GM23338 (cell line): ENCODE measurements at regions not wholly inside any gene's neighbourhood (a gene's known extent, or its start where the extent isn't known, plus 50 kb on each side); places are given as distances from the start of the nearest gene placed in this dataset.

Source experiments
- ATAC-seq: fragments of 200-7000 bp; cut with Tn5 transposase; 3 replicates; pipeline ENCODE4 v1.9.1; 2020
- DNase-seq: peaks from one replicate; pipeline ENCODE4 v3.0.0-alpha.2; 2015; ENCODE audit warnings: low spot score
- H2AFZ ChIP-seq: fragments of 200-600 bp; sonication (generic); 2 replicates; pipeline ENCODE4 v1.8.0; 2016; ENCODE audit warnings: antibody characterized with exemption, mild to moderate bottlenecking, moderate library complexity
- H3F3A ChIP-seq: fragments of 200-600 bp; sonication (generic); replicated peaks from 2 replicates; pipeline ENCODE4 v1.8.0; 2017; ENCODE audit warnings: antibody characterized with exemption, mixed run types, low read depth
- H3K27ac ChIP-seq: fragments of 200-600 bp; sonication (generic); 2 replicates; pipeline ENCODE4 v1.6.1; 2016; ENCODE audit warnings: low read depth
- H3K27me3 ChIP-seq: fragments of 200-600 bp; sonication (generic); 2 replicates; pipeline ENCODE4 v1.8.0; 2016; ENCODE audit warnings: mild to moderate bottlenecking, mixed run types, moderate library complexity; ENCODE audit not compliant: insufficient read depth
- H3K36me3 ChIP-seq: fragments of 200-600 bp; sonication (generic); 2 replicates; pipeline ENCODE4 v1.8.0; 2016; ENCODE audit warnings: mild to moderate bottlenecking; ENCODE audit not compliant: insufficient read depth
- H3K4me1 ChIP-seq: fragments of 200-600 bp; sonication (generic); 2 replicates; pipeline ENCODE4 v1.8.0; 2016; ENCODE audit warnings: mild to moderate bottlenecking, moderate library complexity; ENCODE audit not compliant: insufficient read depth
- H3K4me2 ChIP-seq: fragments of 200-600 bp; sonication (generic); 2 replicates; pipeline ENCODE4 v1.7.1; 2017; ENCODE audit warnings: mixed run types
- H3K4me3 ChIP-seq: fragments of 200-600 bp; sonication (generic); 2 replicates; pipeline ENCODE4 v1.6.1; 2016; ENCODE audit warnings: mixed run types
- H3K79me2 ChIP-seq: fragments of 200-600 bp; sonication (generic); replicated peaks from 2 replicates; pipeline ENCODE4 v1.8.0; 2017; ENCODE audit warnings: mild to moderate bottlenecking; ENCODE audit not compliant: insufficient read depth
- H3K9me2 ChIP-seq: fragments of 200-600 bp; sonication (generic); 2 replicates; pipeline ENCODE4 v1.8.0; 2017; ENCODE audit not compliant: insufficient read depth
- H4K20me1 ChIP-seq: fragments of 200-600 bp; sonication (generic); replicated peaks from 2 replicates; pipeline ENCODE4 v1.8.0; 2017; ENCODE audit warnings: mild to moderate bottlenecking; ENCODE audit not compliant: insufficient read depth
- H3K27ac Mint-ChIP-seq: 2 replicates; pipeline ENCODE4 v1.8.0; 2020; ENCODE audit warnings: inconsistent platforms, mild to moderate bottlenecking, moderate library complexity, mixed read lengths
- H3K27me3 Mint-ChIP-seq: 3 replicates; pipeline ENCODE4 v1.8.0; 2022; ENCODE audit warnings: low read depth, mild to moderate bottlenecking, moderate library complexity, mixed read lengths, inconsistent platforms; ENCODE audit not compliant: insufficient read depth, poor library complexity
- H3K36me3 Mint-ChIP-seq: 3 replicates; pipeline ENCODE4 v1.8.0; 2021; ENCODE audit warnings: low read depth, mild to moderate bottlenecking, inconsistent platforms, moderate library complexity, mixed read lengths
- H3K4me1 Mint-ChIP-seq: 3 replicates; pipeline ENCODE4 v1.8.0; 2020; ENCODE audit warnings: mild to moderate bottlenecking, inconsistent platforms, mixed read lengths
- H3K4me3 Mint-ChIP-seq: 3 replicates; pipeline ENCODE4 v1.8.0; 2021; ENCODE audit warnings: moderate library complexity, mild to moderate bottlenecking, inconsistent platforms, mixed read lengths
- H3K9me3 Mint-ChIP-seq: 3 replicates; pipeline ENCODE4 v1.8.0; 2020; ENCODE audit warnings: moderate library complexity, mild to moderate bottlenecking, inconsistent platforms, mixed read lengths
- CTCF ChIP-seq, 2 experiments: fragments of 200-600 bp in 1 of 2; sonication (generic) in 1 of 2; conservative IDR thresholded peaks; 2 replicates each; pipeline versions ENCODE4 v1.5.1 to v1.6.1; 2016 to 2017; ENCODE audit warnings: antibody characterized with exemption in 2 of 2, low read depth in 2 of 2, mild to moderate bottlenecking in 2 of 2, moderate library complexity in 1 of 2
- EZH2 ChIP-seq: fragments of 200-600 bp; sonication (generic); IDR thresholded peaks from one replicate; pipeline ENCODE4 v1.8.0; 2017; ENCODE audit warnings: antibody characterized with exemption, mild to moderate bottlenecking, low read depth; ENCODE audit not compliant: unreplicated experiment
- EZH2phosphoT487 ChIP-seq: fragments of 200-600 bp; sonication (generic); IDR thresholded peaks from one replicate; pipeline ENCODE4 v1.8.1; 2018; ENCODE audit warnings: antibody characterized with exemption; ENCODE audit not compliant: unreplicated experiment
- JUNB ChIP-seq: IDR thresholded peaks from one replicate; pipeline ENCODE4 v1.6.1; 2016; ENCODE audit warnings: antibody characterized with exemption; ENCODE audit not compliant: unreplicated experiment
- POLR2AphosphoS5 ChIP-seq: IDR thresholded peaks from 2 replicates; pipeline ENCODE4 v1.6.1; 2016; ENCODE audit warnings: antibody characterized with exemption, low read depth
- ZNF331 ChIP-seq: fragments of 250-450 bp; sonication (Bioruptor Pico); IDR thresholded peaks from 2 replicates; pipeline ENCODE4 v1.5.0; 2020; ENCODE audit warnings: low read depth, mild to moderate bottlenecking, moderate library complexity
- TF ChIP-seq, protein P1 (sequence below): IDR thresholded peaks from 2 replicates; pipeline ENCODE4 v1.6.1; 2016; ENCODE audit warnings: antibody characterized with exemption
- TF ChIP-seq, protein P2 (sequence below): IDR thresholded peaks from one replicate; pipeline ENCODE4 v1.6.1; 2018; ENCODE audit warnings: antibody characterized with exemption; ENCODE audit not compliant: unreplicated experiment

DNA sequence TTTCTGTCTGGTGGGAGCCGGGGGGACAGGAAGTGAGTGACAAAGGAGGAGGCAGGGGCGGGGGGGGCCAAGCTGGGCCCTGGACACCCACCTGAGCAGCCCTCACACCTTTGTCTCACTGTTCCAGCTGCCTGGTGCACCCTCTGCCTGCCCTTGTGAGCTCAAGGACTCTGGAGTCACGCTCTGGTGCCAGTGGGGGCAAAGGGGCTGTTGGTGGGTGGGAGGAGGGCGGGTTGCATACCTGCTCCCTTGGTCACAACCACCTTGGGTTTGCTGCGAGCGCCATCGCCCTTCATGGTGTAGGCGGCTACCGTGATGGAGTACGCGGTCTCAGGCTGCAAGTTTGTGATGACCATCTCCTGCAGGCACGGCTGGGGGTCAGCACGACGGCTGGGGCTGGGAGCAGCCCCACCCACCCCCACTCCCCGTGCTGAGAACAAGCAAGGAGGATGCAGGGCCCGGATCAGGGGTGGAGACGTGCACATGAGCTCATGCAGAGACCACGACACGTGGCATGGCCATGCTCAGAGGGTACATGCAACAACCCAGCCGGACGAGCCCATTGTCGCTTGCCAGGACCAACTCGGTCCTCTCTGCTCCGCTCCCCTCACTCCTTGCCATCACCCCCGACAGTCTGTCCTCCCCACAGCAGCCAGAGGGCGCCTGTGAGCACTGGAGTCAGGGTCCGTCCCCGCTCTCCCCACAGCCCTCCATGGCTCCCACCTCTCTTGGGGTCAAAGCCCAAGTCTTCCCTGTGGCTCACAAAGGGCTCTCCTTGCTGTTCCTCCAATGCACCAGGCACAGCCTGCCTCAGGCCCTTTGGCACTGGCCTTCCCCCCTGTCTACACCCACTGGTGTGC is 114.9 kb downstream of the PTPRS start:
- Histone ChIP-seq H3K9me2 (no peaks in the 10 kb centered on the region), H3K4me1 (peaks cover 6% of the 10 kb centered on the region), H3K27ac (no peak overlapping the region), H3K27me3 (no peaks in the 10 kb centered on the region), H3K4me3 (no peak overlapping the region), H3K36me3 (peaks cover 10% of the 10 kb centered on the region; the same call in 1 of the 2 replicates), H4K20me1 (peaks cover 2% of the 10 kb centered on the region; the same call in 1 of the 2 replicates), H3K79me2 (no peaks in the 10 kb centered on the region), H2AFZ (no peak overlapping the region), H3F3A (peaks cover 6% of the 10 kb centered on the region), H3K4me2 (no peak overlapping the region)
- peaks cover 13% of the 10 kb centered on the region for H3K27me3 Mint-ChIP-seq
- TF ChIP-seq ZNF331 (CRISPR knock-in tag) (no peak), EZH2 (no peak), POLR2AphosphoS5 (no peak), JUNB (no peak), EZH2phosphoT487 (no peak), CTCF (conservative IDR thresholded peaks at IDR 0.05; ENCODE audit: low read depth in 2 of 2) (peak; percentile 68 to 92)
- TF ChIP-seq, protein P1, sequence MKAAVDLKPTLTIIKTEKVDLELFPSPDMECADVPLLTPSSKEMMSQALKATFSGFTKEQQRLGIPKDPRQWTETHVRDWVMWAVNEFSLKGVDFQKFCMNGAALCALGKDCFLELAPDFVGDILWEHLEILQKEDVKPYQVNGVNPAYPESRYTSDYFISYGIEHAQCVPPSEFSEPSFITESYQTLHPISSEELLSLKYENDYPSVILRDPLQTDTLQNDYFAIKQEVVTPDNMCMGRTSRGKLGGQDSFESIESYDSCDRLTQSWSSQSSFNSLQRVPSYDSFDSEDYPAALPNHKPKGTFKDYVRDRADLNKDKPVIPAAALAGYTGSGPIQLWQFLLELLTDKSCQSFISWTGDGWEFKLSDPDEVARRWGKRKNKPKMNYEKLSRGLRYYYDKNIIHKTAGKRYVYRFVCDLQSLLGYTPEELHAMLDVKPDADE = no peak
- TF ChIP-seq, protein P2, sequence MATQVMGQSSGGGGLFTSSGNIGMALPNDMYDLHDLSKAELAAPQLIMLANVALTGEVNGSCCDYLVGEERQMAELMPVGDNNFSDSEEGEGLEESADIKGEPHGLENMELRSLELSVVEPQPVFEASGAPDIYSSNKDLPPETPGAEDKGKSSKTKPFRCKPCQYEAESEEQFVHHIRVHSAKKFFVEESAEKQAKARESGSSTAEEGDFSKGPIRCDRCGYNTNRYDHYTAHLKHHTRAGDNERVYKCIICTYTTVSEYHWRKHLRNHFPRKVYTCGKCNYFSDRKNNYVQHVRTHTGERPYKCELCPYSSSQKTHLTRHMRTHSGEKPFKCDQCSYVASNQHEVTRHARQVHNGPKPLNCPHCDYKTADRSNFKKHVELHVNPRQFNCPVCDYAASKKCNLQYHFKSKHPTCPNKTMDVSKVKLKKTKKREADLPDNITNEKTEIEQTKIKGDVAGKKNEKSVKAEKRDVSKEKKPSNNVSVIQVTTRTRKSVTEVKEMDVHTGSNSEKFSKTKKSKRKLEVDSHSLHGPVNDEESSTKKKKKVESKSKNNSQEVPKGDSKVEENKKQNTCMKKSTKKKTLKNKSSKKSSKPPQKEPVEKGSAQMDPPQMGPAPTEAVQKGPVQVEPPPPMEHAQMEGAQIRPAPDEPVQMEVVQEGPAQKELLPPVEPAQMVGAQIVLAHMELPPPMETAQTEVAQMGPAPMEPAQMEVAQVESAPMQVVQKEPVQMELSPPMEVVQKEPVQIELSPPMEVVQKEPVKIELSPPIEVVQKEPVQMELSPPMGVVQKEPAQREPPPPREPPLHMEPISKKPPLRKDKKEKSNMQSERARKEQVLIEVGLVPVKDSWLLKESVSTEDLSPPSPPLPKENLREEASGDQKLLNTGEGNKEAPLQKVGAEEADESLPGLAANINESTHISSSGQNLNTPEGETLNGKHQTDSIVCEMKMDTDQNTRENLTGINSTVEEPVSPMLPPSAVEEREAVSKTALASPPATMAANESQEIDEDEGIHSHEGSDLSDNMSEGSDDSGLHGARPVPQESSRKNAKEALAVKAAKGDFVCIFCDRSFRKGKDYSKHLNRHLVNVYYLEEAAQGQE = no peak
- peaks cover 37% of the 10 kb centered on the region for H3K36me3 Mint-ChIP-seq
- DNase-seq (peak; percentile 75), ATAC-seq (peak; percentile 73)
- peaks cover 13% of the 10 kb centered on the region for H3K4me1 Mint-ChIP-seq
- H3K9me3 Mint-ChIP-seq = no peaks in the 10 kb centered on the region; the same call in 2 of the 3 replicates
- no peak overlapping the region for H3K4me3 Mint-ChIP-seq
- H3K27ac Mint-ChIP-seq = peak overlapping the region; percentile 65; the same call in 1 of the 2 replicates
